ENCODE measurements at regions not wholly inside any gene's neighbourhood (a gene's known extent, or its start where the extent isn't known, plus 50 kb on each side); places are given as distances from the start of the nearest gene placed in this dataset.

GRCh38 chr3:124353691-124354090 is 361.8 kb upstream of the ROPN1 start:
- TF ChIP-seq, protein P1, sequence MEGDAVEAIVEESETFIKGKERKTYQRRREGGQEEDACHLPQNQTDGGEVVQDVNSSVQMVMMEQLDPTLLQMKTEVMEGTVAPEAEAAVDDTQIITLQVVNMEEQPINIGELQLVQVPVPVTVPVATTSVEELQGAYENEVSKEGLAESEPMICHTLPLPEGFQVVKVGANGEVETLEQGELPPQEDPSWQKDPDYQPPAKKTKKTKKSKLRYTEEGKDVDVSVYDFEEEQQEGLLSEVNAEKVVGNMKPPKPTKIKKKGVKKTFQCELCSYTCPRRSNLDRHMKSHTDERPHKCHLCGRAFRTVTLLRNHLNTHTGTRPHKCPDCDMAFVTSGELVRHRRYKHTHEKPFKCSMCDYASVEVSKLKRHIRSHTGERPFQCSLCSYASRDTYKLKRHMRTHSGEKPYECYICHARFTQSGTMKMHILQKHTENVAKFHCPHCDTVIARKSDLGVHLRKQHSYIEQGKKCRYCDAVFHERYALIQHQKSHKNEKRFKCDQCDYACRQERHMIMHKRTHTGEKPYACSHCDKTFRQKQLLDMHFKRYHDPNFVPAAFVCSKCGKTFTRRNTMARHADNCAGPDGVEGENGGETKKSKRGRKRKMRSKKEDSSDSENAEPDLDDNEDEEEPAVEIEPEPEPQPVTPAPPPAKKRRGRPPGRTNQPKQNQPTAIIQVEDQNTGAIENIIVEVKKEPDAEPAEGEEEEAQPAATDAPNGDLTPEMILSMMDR (IDR thresholded peaks at IDR 0.05; ENCODE audit: low read depth, low read length, missing input control) = no peak
- TF ChIP-seq EGR1 (IDR thresholded peaks at IDR 0.05; ENCODE audit: low read depth in 2 of 2) (no peak), YY1 (IDR thresholded peaks at IDR 0.05) (no peak), GABPA (IDR thresholded peaks at IDR 0.05 in 1 of 2, conservative IDR thresholded peaks at IDR 0.05 in 1 of 2) (no peak), ZBTB33 (IDR thresholded peaks at IDR 0.05) (no peak), JUND (IDR thresholded peaks at IDR 0.05) (no peak), SP1 (IDR thresholded peaks at IDR 0.05) (no peak), FOXA1 (IDR thresholded peaks at IDR 0.05) (no peak), TAF1 (conservative IDR thresholded peaks at IDR 0.05) (no peak), REST (IDR thresholded peaks at IDR 0.05) (no peak), HNF4A (conservative IDR thresholded peaks at IDR 0.05) (no peak), RAD21 (IDR thresholded peaks at IDR 0.05) (no peak)
- TF ChIP-seq, protein P2, sequence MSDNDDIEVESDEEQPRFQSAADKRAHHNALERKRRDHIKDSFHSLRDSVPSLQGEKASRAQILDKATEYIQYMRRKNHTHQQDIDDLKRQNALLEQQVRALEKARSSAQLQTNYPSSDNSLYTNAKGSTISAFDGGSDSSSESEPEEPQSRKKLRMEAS (IDR thresholded peaks at IDR 0.05) = no peak

Data from liver (tissue), 3 donors.